ENCODE measurements at regions not wholly inside any gene's neighbourhood (a gene's known extent, or its start where the extent isn't known, plus 50 kb on each side); places are given as distances from the start of the nearest gene placed in this dataset.
"Not testable (repeated sequence)": the region's sequence is repeated elsewhere in the genome, so short reads cannot be mapped to it uniquely, and the experiment has no call there.

GRCh38 chr22:19643448-19644313 lies 70.6 kb upstream of the SEPTIN5 start:
- no peak for DNase-seq

GRCh38 chr22:19644314-19645223 lies 69.7 kb upstream of the SEPTIN5 start:
- DNase-seq: no peak

GRCh38 chr22:19645391-19645790 lies 68.9 kb upstream of the SEPTIN5 start:
- DNase-seq: no peak

- DNase-seq: no peak
Observed at GRCh38 chr22:19645905-19646304, 68.4 kb upstream of the SEPTIN5 start.

- no peak for DNase-seq
Observed at GRCh38 chr22:19646383-19646782, 67.9 kb upstream of the SEPTIN5 start.

- no peak for DNase-seq
Observed at GRCh38 chr22:19648419-19648929, 65.8 kb upstream of the SEPTIN5 start.

GRCh38 chr22:19652316-19652715 lies 62.0 kb upstream of the SEPTIN5 start:
- no peak for DNase-seq

- no peak for DNase-seq
Observed at GRCh38 chr22:19654338-19654987, 59.8 kb upstream of the SEPTIN5 start.

GRCh38 chr22:19655399-19655798 lies 58.9 kb upstream of the SEPTIN5 start:
- no peak for DNase-seq

GRCh38 chr22:19656541-19657251 lies 57.6 kb upstream of the SEPTIN5 start:
- no peak for DNase-seq

GRCh38 chr22:19657252-19658056 lies 56.8 kb upstream of the SEPTIN5 start:
- no peak for DNase-seq

GRCh38 chr22:19658057-19658966 lies 56.0 kb upstream of the SEPTIN5 start:
- DNase-seq: no peak

GRCh38 chr22:19658967-19659804 lies 55.1 kb upstream of the SEPTIN5 start:
- no peak for DNase-seq

GRCh38 chr22:19659805-19660345 lies 54.4 kb upstream of the SEPTIN5 start:
- no peak for DNase-seq

- not testable (repeated sequence) for DNase-seq
Observed at GRCh38 chr22:19660583-19660982, 53.7 kb upstream of the SEPTIN5 start.

- DNase-seq: no peak
Observed at GRCh38 chr22:19661156-19661555, 53.1 kb upstream of the SEPTIN5 start.

- DNase-seq: not testable (repeated sequence)
Observed at GRCh38 chr22:19662049-19662684, 52.1 kb upstream of the SEPTIN5 start.

GRCh38 chr22:19663286-19663815 lies 51.0 kb upstream of the SEPTIN5 start:
- peak; percentile 22 to 86 for DNase-seq

All from NCI-H446 (cell line).